Right kidney (tissue), 1 donor: ENCODE measurements at regions not wholly inside any gene's neighbourhood (a gene's known extent, or its start where the extent isn't known, plus 50 kb on each side); places are given as distances from the start of the nearest gene placed in this dataset.
"Not testable (repeated sequence)": the region's sequence is repeated elsewhere in the genome, so short reads cannot be mapped to it uniquely, and the experiment has no call there.

ENCODE experiments used
- DNase-seq: peaks from one replicate; pipeline ENCODE4 v3.0.0-alpha.2; 2016

DNA sequence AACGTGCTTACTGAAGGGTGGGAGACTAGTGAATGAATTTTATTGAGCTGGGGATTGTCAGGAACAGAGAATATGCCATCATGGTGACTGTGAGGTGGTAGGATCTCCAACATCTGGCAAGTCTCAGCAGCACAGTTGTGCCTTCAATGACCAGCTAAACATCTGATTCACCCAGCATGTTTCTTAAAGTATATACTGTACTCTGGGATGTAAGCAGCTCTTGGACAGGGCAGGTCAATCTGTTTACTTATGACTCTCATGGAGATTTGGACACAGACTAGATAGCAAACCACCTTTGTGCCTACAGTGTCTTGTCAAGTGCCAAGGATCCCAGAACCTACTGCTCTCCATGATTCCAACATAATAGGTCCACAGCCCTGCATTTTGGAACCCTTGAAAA, 801.0 kb upstream of the CITED2 start:
- no peak for DNase-seq

DNA sequence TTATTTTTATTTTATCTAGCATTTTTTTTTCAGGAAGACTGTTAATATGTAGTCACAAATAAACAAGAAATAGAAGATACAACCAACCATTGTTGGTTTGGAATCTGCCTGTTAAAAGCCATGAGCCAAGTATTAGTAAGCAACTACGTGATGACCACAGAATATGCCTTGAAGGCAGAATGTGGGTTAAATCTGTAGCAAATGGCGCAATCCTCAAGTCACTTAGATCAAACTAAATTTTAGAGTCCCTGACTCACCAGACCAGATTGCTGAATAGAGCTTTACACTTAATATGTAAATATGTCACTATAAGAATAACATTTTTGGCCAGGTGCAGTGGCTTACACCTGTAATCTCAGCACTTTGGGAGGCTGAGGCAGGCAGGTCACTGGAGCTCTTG, 800.1 kb upstream of the CITED2 start:
- no peak for DNase-seq

DNA sequence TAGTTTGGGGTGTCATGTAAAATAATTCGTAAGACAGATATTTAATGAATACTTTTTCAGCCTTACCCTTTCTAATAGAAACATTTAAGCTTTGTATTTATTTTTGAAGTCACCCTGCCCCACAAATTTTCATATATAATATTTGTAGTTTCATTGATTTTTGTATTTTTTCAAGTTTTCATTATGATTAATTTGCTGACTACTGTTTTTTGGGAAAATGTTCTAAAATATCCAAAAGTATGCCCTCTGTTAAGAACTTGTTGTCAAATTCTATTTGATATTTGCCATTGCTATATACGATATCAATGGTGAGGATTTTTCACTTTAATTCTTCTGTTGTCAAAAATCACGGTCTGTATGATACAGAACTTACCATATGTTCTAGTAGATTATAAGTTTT, 793.9 kb upstream of the CITED2 start:
- DNase-seq = no peak

DNA sequence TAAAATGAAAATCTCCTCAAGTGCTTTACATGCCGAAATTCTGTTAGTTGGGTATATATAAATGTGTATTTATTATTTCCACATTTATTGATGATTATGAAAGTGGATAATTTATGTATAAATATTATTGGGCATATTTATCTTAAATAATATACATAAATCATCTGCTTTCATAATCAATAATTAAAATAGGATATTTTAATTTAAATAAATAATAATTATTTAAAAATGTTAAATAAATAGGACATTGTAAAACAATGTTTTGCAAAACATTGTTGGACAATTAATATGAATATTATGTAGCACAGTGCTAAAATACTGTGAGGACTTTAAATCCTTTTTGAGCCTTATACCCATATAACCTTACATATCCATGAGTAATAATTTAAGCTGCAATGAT, 786.5 kb upstream of the CITED2 start:
- DNase-seq = no peak

DNA sequence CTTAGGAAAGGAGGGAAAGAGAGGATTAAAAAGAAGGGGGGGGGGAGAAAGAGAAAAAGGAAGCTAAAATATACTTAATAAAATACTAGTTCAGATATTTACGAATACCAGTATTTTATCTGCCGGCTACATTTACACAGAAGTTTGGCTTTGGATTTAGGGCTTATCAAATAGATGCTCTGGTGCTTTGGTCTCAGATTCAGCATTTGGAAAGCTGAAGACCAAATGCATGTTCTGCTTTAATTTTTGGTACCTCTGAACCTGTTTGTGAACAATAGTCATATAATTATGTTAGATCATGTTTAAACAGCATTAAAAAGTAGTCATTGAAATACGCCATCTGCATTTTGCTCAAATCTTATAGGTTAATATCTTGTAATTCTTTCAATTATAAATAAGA, 786.0 kb upstream of the CITED2 start:
- no peak for DNase-seq

DNA sequence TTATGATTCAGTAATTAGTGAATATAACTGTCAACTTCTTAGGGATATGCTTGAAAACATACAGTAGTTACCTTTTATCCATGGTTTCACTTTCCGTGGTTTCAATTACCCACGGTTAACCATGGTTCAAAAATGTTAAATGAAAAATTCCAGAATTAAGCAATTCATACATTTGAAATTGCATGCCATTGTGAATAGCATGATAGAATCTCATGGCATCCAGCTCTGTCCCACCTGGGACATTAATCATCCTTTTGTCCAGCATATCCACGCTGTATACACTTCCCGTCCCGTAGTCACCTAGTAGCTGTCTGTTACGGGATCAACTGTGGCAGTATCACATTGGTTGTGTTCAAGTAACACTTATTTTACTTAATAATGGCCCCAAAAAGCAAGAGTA, 781.7 kb upstream of the CITED2 start:
- DNase-seq = no peak

DNA sequence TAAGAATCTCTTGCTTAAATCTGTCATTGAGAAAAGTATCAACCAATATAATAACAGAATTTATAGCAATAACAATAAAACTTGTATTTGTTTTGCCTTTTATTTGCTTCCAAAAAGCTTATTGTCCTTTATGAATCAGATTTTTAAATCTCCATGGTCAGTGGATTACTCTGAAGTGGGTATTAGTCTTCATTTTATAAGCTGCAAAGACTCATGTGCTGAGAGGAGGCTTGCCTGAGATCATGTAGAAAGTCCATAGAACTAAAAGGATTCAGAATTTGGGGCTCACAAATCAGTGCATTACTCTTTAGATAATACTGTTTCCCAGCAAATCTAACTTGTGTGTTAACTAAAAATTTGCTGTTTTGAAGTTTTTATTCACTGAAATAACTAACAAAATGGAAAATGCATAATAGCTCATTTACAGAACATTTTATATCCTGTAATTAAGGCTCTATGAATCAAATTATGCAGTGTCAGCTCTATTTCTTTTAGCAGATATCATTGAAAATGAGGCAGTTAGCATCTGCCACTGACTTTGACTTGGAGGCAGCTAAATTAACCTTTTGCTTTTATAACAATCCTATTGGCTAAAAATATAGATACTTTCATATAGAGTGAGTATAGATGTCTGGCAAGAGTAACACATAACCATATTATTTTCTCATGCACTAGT, 781.1 kb upstream of the CITED2 start:
- DNase-seq = no peak

DNA sequence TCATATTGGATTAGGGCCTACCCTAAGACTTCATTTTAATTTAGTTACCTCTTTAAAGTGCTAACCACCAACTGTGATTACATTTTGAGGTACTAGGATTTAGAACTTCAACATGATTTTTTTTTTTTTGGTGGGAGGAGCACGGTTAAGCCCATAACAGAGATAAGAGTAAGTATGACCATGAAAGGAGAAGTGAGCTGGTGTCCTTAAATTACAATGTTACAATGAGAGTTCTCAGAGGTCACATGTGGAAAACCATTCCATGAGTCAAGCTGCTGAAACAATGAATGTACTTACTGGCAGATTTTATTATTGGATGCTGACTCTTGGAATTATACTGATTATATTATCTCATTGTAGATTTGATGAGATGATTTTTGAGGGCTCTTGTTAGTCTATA, 779.3 kb upstream of the CITED2 start:
- no peak for DNase-seq

DNA sequence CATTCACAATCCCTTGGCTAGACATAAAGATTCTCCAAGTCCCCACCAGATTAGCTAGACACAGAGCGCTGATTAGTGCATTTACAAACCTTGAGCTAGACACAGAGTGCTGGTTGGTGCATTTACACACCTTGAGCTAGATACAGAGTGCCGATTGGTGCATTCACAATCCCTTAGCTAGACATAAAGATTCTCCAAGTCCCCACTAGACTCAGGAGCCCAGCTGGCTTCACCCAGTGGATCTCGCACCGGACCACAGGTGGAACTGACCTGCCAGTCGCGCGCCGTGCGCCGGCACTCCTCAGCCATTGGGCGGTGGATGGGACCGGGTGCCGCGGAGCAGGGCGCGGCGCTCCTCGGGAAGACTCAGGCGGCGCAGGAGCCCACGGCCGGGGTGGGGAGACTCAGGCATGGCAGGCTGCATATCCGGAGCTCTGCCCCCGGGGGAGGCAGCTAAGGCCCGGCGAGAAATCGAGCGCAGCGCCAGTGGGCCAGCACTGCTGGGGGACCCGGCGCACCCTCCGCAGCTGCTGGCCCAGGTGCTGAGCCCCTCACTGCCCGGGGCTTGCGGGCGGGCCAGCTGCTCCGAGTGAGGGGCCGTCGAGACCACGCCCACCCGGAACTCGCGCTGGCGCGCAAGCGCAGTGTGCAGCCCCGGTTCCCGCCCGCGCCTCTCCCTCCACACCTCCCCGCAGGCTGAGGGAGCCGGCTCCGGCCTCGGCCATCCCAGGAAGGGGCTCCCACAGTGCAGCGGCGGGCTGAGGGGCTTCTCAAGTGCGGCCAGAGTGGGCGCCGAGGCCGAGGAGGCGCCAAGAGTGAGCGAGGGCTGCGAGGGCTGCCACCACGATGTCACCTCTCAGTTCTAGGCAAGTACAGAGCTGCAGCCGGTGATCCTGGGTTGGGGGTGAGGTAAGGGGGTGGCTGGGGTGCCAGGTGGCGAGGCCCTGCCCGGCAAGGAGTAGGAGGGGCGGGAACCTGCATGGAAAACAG, 773.7 kb upstream of the CITED2 start:
- DNase-seq = not testable (repeated sequence)

DNA sequence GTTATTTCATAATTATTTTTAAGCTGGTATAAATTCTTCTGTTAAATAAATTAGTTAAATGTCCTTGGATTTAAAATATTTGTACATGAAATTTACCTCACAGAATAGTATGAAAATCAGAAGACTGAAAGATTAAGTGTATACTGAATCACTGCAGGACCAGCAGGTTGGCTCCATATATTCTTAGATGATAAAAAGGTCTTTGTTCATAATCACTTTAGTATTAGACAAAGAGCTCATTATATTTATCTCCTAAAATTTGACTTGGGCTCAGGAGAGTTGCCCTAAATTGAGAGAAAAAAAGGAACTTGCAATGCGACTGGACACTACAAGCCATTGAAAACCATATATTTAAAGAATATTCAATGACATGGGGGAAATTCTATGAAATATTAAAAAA, 766.4 kb upstream of the CITED2 start:
- DNase-seq = no peak

DNA sequence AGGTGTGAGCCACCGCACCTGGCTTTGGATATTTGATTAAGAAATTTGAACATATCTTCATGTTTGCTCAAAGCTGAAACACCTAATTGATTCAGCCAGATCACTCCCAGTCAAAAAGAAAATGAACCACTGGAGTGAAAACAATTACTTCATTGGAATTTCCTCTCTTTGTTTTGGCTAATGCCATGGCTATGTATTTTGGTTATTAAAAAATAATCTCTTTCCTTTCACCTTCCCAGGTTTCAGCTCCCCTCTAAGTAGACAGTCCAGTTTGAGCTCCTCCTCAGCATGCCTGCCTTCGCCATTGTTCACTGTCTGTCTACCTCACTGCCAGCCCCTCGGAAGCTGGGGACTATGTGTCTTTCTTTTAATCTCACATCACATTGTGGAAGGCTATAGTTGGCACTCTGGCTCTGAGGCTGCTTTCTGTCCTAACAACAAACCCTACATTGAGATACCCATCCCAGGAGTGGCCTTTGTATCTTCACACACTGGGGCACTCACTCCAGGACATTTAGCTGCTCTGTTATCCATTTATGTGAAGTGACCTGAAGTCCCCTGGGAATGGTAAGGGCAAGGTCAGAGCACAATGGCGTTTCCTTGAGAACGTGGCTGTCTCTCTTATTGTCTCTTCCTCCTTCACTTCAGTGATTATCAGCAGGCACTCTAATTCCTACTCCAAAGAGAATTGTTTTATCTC, 764.0 kb upstream of the CITED2 start:
- DNase-seq = no peak

DNA sequence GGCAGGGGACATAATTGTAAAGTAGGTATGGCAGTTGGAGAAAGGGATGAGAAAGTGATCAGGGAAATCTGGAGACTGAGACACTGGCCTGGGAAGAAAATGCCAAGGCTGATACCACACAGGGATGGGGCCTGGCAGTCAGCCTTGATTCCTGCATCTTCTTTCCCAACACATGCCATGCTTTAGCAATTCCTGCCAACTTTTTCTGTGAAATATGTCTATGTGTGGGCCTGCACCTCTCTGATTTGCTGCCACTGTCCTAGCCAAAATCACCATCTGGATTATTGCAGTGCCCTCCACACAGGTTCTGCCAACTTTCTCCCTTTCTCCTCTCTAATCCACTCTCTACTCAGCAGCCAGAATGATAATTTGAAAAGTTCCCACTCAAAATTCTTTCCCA, 759.8 kb upstream of the CITED2 start:
- DNase-seq = no peak

DNA sequence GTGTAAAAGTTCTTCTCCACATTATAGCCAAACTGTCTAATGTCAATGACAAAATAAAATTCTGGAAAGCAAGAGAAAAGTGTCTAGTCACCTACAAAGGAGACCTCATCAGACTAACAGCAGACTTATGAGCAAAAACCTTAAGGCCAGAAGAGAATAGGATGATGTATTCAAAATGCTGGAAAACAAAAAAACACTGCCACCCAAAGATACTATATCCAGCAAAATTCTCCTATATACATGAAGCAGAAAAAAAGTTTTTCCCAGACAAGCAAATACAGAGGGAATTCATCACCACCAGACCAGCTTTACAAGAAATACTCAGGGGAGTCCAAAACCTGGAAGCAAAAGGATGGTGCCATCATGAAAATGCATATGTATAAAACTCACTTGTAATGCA, 755.6 kb upstream of the CITED2 start:
- DNase-seq = no peak

DNA sequence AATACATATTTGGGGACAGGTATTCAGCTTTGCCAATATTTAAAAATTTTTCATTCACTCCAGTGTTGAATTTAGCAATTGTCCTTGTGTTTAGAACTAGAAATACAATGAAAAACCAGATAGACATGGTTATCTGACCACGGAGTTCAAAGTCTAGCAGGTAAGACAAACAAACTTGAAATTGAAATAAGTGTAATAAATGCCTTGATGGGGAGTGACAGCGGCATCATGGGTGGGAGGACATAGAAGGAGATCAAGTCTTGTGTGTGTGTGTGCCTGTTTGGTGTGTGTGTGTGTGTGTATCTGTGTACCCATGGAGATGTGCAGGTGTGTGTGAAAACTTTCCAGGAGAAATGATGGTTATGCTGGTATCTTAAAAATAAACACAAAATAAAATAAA, 750.0 kb upstream of the CITED2 start:
- no peak for DNase-seq

DNA sequence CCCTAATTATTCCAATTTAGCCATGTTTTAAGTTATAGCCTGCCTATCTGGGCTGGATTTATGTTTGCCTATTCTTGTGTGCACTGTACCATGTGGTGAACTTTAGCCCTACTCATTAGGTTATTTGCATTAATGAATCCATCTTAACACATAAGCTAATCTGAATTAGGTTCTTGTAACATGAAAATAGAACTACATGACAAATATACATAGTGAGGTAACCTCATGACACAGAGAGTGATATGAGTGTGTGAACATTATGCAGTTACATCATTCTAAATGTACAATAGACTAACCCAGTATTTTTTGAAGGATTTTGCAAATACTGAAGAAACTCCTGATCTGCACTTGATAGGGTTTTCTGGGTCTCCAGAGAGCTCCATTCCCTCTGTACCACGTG, 733.7 kb upstream of the CITED2 start:
- DNase-seq = no peak

DNA sequence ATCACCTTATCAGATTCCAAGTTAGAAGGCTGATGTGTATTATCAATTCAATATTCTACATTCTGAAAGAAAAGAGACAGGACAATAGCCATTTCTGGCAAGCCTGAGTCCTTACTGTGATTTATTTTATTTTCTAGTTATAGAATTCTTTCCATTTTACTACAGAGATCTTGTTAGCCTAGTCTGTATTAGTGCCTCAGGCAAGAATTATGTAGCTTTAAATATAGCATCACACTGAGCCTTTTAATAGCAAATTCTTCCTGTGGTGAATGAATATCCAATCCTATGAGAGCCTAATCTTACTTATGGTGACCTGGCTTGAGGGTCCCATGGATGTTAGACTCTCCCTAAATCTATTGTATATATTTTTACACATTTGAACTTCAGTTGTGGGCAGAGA, 732.8 kb upstream of the CITED2 start:
- DNase-seq = no peak

DNA sequence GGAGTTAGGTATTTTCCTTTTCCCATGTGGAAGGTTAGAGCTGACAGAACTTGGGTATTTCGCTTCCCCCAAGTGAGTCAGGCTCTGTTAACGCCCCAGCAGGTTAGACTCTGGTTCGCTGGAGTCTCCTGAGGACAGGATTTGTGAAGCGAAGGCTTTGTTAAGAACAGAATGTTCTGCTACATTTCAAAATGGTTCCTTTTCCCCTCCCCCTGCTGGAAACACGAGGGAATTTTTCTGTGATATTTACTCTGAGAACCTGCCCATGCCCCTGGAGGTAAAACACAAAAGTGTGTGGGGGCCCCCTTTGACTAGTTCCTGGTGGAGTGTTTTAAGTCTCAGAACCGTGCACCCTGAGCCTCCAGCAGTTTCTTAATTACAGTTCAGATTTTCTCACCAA, 731.4 kb upstream of the CITED2 start:
- DNase-seq = peak; percentile 35

DNA sequence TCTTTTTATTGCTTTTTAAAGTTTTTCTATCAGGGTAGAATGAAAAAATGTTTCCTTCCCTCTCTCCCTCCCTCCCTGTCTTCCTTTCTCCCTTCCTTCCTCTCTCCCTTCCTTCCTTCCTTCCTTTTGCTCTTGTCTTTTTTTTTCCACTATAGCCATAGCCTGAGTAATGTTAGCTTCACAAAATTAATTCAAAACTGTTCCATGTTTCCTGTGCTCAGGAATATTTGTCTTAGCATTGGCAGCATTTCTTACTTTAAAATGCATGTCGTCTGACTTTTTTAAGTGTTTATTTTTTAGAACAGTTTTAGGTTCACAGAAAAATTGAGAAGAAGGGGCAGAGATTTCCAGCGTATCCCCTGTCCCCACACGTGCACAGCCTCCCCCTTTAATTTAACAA, 730.8 kb upstream of the CITED2 start:
- DNase-seq = no peak

DNA sequence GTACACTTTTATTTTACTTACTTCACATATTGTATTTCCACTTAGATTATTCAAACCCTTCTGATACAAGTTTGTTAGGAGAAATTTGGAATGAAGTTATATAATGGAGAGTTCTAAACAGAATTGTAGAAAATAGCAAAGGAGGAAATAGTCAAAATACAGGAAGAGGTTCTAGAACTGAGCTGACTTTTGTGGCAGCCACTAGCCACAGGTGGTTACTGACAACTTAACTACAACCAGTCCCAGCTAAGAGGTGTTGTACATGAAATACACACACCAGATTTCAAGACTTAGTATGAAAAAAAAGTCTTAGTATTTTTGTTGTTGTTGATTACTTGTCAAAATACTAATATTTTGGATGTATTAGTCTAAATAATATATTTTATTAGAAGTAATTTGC, 727.4 kb upstream of the CITED2 start:
- no peak for DNase-seq

DNA sequence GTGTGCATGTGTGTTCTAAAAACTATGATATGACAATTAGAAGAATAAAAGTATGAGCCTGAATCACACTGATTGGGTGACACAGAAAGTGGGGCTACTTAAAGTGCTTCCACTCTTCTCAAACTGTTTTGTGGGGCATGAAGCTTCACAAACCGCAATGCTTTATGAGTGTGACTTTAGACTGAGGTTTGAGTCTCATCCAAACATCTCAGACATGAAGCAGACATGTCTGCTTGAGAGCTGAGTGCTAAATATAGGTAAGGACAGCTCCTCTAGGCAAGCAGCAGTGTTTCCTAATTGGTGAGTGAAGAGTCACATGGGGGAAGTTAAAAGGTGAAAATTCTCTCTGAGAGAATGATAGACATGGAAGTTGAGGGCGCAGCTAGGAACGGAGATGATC, 726.9 kb upstream of the CITED2 start:
- DNase-seq = no peak

DNA sequence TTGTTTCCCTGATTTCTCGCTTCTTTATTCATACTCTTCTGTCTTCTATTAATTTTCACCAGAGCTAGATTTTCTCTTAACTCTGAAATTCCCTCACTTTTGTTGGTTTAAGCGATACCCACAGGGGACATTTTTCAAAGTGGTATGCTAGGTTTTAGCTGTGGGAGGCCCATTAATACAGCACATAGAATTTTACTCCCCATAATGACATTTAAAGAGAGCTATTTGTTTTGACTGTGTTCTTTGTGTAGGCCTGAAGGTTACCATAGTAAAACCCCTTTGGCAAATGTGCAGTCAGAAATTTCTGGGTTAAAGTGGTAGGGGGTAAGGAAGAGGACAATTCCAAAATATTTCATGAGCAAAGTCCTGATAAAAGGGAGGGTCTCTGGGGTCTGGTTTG, 721.1 kb upstream of the CITED2 start:
- DNase-seq = no peak

DNA sequence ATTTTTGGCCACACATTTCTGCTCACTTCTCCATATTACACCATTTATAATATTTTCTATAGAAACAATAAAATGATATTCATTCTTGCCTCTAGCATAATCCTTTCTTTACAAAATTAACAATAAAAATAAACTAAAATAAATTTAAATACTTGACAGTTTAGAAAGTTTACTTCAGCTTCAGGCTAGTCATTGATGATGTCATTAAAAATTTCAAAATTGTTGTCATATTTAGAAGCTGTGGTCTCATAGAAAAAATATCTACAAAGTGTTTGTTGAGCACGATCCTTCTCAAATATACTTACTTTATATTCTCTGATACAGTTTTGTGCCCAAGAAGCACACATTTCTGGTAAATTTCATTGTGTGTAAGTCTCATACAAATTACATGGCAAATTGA, 717.4 kb upstream of the CITED2 start:
- no peak for DNase-seq

DNA sequence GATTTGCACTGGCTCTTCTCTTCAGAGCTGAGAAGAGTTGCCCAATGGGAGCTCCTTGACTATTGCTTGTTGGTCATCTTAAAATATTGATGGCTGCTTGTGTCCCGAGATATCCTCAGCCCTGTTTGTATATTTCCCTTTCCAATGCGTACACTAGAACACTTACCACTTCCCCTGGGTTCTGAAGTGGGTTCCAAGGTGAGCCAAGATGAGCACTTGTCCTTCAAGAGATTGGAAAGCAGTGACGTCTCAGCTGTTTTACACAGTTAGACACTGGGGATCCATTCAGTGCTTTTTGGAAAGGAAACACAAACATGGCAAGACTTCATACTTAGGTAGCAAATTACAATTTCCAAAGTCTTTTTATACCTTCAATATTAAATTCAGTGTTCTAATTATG, 716.4 kb upstream of the CITED2 start:
- DNase-seq = no peak
